ENCODE measurements at regions not wholly inside any gene's neighbourhood (a gene's known extent, or its start where the extent isn't known, plus 50 kb on each side); places are given as distances from the start of the nearest gene placed in this dataset.

- no peak for DNase-seq (ENCODE audit: low spot score in 2 of 2, unreplicated experiment in 2 of 2)
- TF ChIP-seq CTCF (IDR thresholded peaks at IDR 0.05; ENCODE audit: unreplicated experiment): no peak
- no peak overlapping the region for H3K27ac Mint-ChIP-seq
- no peak overlapping the region for H3K4me3 Mint-ChIP-seq
- peaks cover 34% of the 10 kb centered on the region for H3K4me1 Mint-ChIP-seq
- peaks cover 7% of the 10 kb centered on the region for H3K36me3 Mint-ChIP-seq
- peaks cover 20% of the 10 kb centered on the region for H3K9me3 Mint-ChIP-seq
- no peaks in the 10 kb centered on the region for H3K27me3 Mint-ChIP-seq (ENCODE audit: low read depth)
These were observed 210.6 kb upstream of the ZPLD1 start for GRCh38 chr3:102224171-102224570.

GRCh38 chr3:102225005-102225404 lies 209.8 kb upstream of the ZPLD1 start:
- H3K27ac Mint-ChIP-seq: no peak overlapping the region

DNA sequence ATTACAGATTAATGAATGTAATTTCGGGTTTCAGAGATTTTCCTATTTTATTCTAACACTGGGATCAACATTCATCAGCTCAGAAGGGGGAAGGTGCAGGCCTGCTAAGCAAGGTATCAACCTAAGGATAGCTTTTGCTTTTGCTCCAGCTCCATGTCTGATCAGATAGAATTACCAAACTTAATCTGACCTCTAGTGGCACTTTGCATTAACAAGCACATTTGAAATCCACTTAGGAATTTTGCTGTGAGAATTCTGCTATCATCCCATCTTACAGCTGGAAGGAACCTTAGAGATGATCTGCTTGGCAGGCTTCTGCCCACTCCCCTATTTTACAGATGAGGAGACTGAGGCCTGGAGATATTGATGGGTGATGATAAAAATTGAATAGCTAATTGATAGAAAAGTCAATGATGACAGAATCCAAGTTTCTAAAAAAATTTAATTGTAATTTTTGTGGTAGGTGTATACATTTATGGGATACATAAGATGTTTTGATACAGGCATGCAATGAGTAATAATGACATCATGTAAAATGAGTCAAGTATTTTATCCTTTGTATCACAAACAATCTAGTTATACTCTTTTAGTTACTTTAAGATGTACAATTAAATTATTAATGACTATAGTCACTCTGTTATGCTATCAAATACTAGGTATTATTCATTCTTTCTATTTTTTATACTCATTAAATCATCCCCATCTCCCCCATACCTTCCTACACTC lies 209.2 kb upstream of the ZPLD1 start:
- Mint-ChIP-seq H3K4me3 (no peak overlapping the region), H3K36me3 (peaks cover 4% of the 10 kb centered on the region), H3K27ac (no peak overlapping the region), H3K27me3 (ENCODE audit: low read depth) (no peaks in the 10 kb centered on the region), H3K9me3 (peaks cover 12% of the 10 kb centered on the region), H3K4me1 (peaks cover 39% of the 10 kb centered on the region)
- no peak for DNase-seq (ENCODE audit: low spot score in 2 of 2, unreplicated experiment in 2 of 2)
- peak; percentile 63 for TF ChIP-seq CTCF (IDR thresholded peaks at IDR 0.05; ENCODE audit: unreplicated experiment)

More at GRCh38 chr3:102225005-102225404, 209.8 kb upstream of the ZPLD1 start:
- DNase-seq (ENCODE audit: low spot score in 2 of 2, unreplicated experiment in 2 of 2): no peak
- Mint-ChIP-seq H3K4me3 (no peak overlapping the region), H3K4me1 (peaks cover 39% of the 10 kb centered on the region), H3K9me3 (peaks cover 17% of the 10 kb centered on the region), H3K36me3 (peaks cover 4% of the 10 kb centered on the region), H3K27me3 (ENCODE audit: low read depth) (no peaks in the 10 kb centered on the region)
- no peak for TF ChIP-seq CTCF (IDR thresholded peaks at IDR 0.05; ENCODE audit: unreplicated experiment)

DNA sequence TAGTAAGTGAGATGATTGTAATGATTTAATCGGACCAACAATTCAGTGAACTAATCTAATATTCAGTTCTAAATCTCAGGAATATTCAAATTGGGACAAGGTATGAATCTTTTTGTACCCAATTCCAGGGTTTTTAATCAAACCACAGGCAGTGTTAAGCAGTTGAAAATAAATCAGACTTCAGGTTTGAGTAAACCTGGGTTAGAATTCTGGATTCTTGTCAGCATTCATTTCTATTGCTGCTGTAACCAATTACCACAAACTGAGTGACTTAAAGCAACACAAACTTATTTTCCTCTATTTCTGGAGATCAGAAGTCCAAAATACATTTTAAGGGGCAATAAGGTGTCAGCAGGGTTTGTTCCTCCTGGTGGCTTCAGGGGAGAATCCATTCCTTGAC lies 208.4 kb upstream of the ZPLD1 start:
- Mint-ChIP-seq H3K9me3 (peaks cover 4% of the 10 kb centered on the region), H3K27me3 (ENCODE audit: low read depth) (no peaks in the 10 kb centered on the region), H3K4me1 (peaks cover 39% of the 10 kb centered on the region), H3K36me3 (peaks cover 2% of the 10 kb centered on the region), H3K27ac (no peak overlapping the region), H3K4me3 (no peak overlapping the region)
- TF ChIP-seq CTCF (IDR thresholded peaks at IDR 0.05; ENCODE audit: unreplicated experiment): no peak
- no peak for DNase-seq (ENCODE audit: low spot score in 2 of 2, unreplicated experiment in 2 of 2)

- H3K9me3 Mint-ChIP-seq: no peaks in the 10 kb centered on the region
These were observed 205.7 kb upstream of the ZPLD1 start for GRCh38 chr3:102229062-102229655.

More at GRCh38 chr3:102229062-102229655, 205.7 kb upstream of the ZPLD1 start:
- peak; percentile 92 for TF ChIP-seq CTCF (IDR thresholded peaks at IDR 0.05; ENCODE audit: unreplicated experiment)
- Mint-ChIP-seq H3K27me3 (ENCODE audit: low read depth) (no peaks in the 10 kb centered on the region), H3K27ac (no peak overlapping the region), H3K4me1 (peaks cover 36% of the 10 kb centered on the region), H3K36me3 (no peaks in the 10 kb centered on the region), H3K4me3 (no peak overlapping the region)
- DNase-seq (ENCODE audit: low spot score in 2 of 2, unreplicated experiment in 2 of 2): peak in 1 of 2 experiments; percentile 79
